Stimulated activated CD4-positive, alpha-beta T cell treated with anti-CD3 and anti-CD28 coated beads, Interleukin-15, amount 100 ng/mL, for 1 hour (primary cell): ENCODE measurements at regions not wholly inside any gene's neighbourhood (a gene's known extent, or its start where the extent isn't known, plus 50 kb on each side); places are given as distances from the start of the nearest gene placed in this dataset.
"Not testable (repeated sequence)": the region's sequence is repeated elsewhere in the genome, so short reads cannot be mapped to it uniquely, and the experiment has no call there.

Experiments
- DNase-seq, 2 donors: peaks; one replicate each; pipeline ENCODE4 v3.0.0-alpha.2; 2020; ENCODE audit warnings: low read depth in 1 of 2, low spot score in 1 of 2

DNA sequence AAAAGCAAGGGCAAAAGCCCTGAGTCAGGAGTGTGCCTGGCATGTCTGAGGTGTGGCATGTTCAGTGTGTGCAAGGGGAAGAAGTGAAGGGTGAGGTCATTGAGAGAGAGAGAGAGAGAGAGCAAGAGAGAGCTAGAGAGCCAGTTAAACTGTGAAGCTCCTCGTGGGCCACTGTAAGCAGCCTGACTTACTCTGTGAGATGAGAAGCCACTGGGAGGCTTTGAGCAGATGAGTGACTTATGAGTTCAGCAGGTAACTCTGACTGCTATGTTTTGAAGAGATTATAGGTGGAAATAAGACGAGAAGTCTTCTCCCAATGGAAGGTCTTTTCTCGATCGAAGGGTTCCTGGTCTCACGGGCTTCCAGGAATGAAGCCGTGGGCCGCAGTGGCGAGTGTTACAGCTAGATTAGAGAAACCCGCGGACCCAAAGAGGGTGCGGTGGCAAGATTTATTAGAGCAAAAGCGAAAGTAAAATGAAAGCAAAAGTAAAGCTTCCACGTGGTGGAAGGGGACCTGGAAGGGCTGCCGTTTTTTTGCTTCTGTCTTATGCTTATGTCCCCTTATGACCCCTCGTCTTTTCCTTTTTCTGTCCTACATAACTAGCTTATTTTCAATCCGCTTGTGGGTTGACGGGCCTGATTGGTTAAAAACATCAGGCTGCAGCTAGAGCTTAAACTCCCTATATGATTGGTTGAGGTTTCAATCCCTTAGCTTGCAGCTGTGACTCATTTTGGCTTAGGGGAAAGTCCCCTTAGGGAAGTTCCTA lies 323.1 kb upstream of the FAM78B start:
- DNase-seq, result peak; percentile 6 to 10

DNA sequence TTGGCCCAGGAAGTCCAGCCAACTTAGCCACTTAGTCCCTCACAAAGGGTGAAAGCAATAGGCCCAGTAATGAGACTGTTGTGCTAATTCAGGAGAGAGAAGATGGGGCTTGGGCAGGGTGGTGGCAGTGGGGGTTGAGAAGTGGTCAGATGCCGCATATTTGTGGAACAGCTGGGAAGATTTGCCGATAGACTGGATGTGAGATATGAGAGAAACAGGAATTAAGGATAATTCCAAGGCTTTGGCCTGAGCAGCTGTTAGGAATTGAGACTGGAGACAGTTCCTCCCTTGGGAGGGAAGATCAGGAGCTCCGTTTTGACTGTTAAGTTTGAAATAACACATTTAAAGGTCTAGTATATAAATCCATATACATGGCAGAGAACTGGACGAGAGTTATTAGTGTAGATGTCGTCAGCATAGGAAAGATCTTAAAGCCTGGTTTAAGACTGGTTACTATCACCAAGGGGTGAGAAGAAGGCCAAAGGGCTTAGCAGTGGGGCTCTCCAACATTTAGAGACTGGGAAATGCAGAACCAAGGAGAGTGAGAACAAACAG lies 323.7 kb upstream of the FAM78B start:
- no peak for DNase-seq

DNA sequence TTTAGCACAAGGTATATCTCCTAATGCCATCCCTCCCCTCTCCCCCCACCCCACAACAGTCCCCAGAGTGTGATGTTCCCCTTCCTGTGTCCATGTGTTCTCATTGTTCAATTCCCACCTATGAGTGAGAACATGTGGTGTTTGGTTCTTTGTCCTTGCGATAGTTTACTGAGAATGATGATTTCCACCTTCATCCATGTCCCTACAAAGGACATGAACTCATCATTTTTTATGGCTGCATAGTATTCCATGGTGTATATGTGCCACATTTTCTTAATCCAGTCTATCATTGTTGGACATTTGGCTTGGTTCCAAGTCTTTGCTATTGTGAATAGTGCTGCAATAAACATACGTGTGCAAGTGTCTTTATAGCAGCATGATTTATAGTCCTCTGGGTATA lies 327.0 kb upstream of the FAM78B start:
- DNase-seq, result not testable (repeated sequence)

DNA sequence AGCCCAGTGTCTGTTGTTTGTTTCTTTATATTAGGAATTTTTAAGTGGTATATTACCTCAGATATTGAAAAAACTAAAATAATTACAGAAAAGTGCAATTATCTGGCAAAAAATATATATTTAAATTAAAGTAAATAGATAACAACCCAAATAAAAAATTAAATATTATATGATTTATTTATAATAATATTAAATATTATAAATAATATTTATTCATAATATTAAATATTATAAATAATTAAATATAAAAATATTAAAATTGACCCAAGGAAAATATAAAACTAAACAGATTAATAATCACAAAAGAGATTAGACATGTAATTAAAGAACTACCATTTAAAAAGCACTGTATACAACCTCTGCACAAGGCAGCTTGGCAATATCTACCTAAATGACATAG lies 331.9 kb upstream of the POGK start:
- DNase-seq, result no peak

DNA sequence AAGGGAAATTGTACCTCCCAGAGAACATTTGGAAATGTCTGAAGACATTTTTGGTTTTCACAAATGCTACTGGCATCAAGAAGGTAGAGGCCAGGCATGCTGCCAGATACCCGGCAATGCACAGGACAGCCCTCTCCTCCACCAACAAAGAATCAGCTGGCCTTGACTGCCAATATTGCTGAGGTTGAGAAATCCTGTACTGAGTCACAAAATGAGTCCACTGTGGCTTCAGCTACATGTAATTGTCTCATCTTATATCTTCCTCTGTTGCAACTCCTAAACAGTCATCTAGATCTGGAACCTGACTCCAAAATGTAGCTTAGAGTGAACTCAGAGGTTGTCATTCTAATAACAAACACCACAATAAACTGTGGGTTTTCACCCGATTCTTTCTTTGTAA lies 327.5 kb upstream of the POGK start:
- DNase-seq, result no peak

DNA sequence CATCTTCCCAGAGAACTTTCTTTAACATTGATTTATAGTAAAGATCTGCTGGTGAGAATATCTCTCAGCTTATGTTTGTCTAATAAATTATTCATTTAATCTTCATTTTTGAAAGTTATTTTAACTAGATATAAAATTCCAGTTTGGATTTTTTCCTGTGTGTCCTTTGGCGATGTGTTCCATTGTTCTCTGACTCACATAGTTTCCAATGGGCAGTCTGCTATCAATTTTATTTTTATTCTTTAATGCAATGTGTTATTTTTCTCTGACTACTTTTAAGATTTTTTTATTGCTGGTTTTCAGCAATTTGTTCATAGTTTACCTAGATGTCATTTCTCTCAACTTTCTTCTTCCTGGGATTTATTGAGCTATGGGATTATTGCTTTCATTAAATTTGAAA lies 325.2 kb upstream of the POGK start:
- DNase-seq, result no peak

DNA sequence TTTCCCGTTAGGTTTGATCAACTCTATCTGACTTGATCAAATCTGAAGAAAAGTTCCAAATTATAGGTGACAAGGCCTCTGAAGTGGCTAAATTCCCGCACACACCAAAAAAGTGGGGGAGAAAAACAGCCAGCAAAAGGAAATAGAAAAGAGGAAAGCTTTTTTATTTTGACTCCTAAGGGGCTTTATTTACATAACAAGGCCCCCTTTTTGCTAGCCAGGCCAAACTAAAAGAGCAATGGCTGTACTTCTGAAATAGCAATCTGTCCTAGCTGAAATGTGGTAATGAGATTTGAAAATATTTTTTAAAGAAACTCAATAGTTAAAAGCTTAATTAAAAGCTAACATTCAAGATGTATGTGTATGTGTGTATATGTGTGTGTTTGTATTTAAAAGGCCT lies 311.5 kb upstream of the POGK start:
- no peak for DNase-seq

DNA sequence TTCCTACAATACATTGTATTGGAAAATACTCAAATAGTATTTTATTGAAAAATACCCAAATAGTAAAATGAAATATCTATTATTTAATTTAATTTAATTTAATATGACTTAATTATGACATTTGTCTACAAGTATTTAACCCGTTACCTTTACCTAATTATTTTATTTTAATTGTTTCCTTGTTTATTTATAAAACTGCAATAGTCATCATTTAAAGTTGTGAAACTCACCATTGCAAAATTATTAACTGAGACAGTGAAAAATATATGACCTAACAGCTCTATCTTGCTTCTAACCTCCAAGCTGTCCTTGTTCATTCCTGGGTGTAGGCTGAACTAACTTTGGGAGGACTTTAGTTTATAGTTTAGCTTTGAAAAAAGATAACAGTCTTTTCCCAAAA lies 300.6 kb upstream of the POGK start:
- DNase-seq, result no peak

DNA sequence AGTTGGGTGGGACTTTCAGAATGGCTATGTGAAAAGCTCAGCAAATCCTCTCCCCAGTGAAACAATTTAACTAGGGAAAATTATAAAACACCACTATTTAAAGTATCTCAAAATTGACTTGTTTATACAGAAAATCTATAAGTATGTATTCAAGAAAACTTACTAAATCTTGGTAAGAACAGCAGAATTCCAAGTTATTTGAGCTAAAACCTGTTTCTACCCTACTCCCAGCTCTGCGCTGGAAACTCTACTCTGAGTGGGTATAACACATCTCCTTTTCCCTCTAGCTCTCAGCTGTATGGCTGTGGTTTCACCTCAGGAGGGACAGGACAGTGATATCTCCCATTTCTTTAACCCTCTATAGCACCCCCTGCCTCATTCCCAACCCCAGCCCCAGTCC lies 295.2 kb upstream of the POGK start:
- DNase-seq, result no peak

DNA sequence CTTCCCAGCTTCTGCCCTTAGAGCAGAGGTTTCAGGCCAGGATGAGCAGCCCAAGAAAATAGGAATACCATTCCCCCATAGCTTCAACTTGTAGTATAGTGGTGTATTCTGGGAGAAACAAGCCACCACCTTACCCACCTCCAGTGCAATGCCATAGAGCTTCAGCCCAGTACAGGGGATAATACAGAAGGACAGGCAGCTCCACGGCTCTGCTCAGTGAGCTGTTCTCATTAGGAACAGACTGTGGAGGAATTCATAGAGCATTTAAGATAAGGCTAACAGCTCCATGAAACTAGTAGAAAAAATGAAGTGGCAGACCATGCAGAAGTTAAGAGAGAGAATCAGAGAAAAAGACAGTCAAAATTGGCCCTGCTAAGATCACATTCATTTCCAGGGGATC lies 294.7 kb upstream of the POGK start:
- DNase-seq, result no peak

DNA sequence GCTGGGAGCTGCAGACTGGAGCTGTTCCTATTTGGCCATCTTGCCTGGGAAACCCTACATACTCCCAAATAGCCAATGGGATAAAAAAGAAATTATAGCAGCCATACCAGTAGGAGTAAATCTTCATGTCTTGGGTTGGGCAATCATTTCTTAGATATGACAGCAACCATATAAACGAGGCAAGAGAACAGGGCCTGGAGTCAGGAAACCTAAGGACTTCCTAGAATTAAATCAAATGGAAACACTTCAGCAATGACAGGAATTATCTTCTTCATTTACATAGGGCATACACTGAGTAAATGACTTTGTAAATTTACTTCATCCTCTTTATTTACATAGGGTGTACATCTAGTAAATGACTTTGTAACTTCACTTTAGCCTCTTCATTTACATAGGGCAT lies 286.6 kb upstream of the POGK start:
- no peak for DNase-seq

DNA sequence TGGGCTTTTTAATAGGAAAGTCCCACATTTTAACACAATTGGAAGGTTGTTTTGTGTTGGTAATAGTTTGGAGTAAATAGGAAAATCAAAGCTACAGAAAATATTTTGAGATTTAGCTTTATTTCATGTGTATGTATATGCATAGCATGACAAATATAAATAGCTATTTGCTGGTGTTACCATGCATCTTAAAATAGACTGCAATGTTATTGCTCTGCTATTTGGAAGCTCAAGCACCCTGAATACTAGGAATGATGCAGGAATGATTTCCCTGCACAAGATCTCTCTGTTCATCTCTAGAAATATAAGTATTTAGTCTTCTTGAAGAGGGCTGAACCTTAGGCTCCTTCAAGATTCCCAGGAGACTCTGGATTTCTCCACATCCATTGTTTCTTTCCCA lies 268.3 kb upstream of the POGK start:
- no peak for DNase-seq

DNA sequence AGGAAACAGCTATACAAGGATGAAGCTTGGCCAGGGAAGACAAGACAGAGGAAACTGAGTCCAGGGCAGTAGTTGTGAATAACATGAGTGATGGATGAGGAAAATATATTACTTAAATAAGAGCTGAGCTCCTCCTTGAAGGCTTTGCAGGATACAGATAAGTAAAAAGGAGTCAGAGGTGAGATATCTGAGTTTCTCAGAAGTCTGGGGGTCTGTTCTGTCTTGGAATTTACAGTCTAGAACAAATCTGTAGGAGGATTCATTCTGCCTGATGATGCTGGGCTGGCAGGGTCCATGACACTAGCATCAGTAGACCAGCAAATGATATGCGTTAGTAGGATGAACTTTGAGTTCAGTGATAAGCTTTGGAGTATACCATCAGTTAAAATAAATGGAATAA lies 266.1 kb upstream of the POGK start:
- no peak for DNase-seq

DNA sequence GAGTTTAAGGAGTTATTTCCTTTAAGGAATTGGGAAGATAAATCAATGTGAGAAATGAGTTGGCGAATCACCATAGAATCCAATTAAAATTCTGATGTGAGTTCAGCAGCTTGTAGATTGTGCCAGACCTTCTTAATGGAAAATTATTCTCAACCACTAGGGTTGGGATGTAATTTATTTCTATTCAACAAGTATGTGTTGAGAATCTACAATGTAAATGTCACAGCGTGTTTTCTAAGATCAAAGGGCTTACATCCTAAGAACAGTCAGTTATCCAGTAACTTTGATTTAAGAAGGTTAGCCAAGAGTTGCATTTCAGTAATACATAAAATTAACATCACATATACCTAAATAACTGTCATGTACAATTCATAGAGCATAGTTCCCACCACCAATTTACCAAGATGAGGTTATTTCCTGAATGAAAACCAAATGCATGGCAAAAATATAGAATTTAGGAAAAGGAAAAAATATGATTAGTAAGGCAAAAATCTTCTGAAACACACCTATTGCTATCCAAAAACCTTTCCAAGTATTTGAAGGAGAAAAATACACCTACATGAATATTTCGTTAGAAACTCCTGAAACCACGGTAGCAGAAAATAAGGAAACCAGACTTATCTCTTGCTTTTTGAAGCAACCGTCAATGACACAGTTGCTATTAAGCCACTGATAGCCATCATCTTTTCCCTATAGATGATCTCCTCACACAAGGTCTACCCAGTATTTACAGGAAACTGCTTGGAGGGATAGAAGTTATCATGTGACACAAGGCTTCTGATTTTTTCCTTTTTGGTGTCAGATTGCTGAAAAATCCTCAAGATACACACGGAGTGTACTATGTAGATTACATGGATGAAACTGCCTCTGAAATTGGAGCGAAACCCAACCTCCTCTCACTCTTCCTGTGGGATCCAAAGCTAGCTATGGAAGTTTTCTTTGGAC lies 259.4 kb upstream of the POGK start:
- DNase-seq, result no peak

DNA sequence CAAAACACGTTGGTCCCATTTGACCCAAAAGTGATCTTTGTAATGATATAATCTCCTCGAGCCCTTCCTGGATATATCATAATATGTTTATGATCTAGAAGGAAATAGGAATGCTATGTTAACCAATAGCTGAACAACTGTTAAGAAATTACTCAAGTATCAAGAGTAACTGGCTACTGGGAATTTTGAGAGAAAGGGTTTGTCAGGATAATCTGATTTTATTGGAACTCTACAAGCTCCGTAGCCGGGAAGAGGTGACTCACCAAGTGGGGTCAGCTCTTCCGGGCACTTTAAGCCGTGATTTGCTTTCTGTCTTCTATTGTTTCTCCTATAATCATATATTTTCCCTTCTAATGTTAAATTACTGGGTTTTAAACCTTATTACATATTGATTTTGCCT lies 250.5 kb upstream of the POGK start:
- DNase-seq, result no peak

DNA sequence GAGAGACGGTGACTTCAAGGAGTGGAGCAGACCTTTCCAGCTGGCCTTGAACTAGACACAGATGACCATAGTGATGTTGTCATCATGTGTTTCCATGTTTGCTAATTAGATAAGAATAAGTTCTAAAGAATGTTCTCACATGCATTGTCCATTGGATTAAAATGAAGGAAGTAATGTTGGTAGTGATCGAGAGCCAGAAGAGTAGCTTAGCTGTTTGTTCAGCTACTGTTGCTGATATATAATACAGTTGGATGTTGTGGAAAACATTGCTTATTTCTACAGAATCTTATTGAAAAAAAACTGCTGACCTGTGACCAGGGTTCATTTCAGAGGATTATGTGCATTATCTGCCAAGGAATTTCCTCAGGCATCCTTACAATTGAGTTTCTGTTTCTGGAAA lies 249.1 kb upstream of the POGK start:
- DNase-seq, result no peak

DNA sequence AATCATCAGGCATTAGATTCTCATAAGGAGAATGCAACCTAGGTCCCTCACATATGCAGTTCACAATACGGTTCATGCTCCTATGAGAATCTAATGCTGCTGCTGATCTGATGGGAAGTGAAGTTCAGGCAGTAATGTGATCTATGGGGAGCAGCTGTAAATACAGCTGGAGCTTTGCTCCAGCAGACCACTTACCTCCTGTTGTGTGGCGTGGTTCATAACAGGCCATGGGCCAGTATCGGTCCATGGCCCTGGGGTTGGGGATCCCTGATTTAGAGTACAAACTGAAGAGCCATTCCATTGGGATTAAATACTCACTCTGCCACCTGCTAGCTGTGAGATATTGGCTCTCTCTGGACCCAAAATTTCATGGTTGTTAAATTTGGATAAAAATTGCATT lies 244.6 kb upstream of the POGK start:
- no peak for DNase-seq

DNA sequence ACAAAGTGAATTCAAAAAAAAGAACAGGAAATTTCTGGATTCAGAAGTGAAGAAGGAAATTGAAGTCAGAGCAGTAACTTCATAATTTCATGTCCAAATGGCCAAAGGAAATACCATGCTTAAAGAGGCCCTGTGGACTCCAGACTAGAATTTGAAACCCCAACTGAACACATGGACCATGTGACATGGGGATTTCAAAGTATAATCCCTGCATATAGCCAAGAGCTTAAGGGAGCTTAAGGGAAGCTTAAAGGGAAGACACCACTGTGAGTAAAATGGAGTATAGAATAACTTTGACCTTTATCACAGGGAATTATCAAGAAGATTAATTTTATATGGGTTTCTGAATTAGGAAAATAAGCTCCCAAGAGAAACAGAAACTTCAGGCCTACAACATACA lies 241.8 kb upstream of the POGK start:
- DNase-seq, result no peak

DNA sequence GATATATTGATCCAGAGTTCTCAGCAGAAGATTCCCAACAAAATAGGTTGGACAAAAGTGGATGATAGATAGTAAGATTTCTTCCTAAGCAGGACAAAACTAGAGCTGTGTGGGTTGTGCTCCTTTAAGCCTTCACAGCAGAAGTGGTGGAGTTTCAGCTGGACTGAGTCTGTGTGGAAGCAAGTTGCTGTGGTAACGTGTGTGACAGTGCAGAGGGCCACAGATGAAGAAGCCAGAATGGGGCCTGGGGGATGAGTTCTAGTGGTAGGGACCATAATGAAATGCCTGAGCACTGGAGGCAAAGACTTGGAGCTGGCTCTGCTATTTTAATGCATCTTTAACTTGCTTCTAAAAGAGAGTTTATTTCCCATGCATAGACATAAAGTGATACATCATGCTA lies 238.7 kb upstream of the POGK start:
- no peak for DNase-seq

DNA sequence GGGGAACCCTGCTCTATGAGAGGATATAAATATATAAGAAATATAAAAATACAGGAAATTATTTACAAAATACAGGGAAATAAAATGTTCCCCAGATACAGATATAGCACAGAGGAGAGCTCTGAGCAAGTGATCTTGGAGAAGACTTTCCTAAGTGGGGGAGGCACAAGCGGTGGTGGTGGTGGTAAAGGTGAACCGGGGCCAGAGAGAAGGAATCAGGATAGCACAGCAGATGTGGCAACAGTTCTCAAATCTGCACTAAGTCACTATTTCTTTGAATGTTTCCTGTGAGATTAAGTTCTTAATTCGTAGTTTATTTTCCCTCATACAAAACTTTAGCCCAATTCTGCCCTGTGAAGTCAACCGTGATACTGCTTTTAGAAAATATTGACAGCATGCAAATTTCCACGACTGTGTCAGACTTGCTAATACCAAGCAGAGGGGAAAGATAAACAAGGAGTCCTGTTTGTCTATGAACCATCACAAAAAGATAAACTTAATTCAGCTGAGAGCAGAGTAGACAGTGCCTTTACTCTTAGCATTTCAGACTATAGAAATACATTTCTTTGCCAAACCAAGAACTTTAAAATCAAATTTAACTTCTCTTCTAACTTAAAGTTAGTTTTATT lies 237.5 kb upstream of the POGK start:
- DNase-seq, result no peak

DNA sequence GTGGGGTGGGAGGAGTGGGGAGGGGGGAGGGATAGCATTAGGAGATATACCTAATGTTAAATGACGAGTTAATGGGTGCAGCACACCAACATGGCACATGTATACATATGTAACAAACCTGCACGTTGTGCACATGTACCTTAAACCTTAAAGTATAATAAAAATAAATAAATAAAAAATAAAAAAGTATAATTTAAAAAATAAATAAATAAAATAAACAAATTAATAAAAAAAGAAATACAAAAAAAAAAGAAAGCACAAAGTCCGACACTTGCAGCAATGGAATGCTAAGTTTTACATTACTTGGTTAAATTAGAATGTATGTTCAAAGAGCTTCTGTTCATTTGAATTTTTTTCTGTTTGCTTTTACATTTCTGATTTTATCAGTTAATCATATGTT lies 236.5 kb upstream of the POGK start:
- not testable (repeated sequence) for DNase-seq

DNA sequence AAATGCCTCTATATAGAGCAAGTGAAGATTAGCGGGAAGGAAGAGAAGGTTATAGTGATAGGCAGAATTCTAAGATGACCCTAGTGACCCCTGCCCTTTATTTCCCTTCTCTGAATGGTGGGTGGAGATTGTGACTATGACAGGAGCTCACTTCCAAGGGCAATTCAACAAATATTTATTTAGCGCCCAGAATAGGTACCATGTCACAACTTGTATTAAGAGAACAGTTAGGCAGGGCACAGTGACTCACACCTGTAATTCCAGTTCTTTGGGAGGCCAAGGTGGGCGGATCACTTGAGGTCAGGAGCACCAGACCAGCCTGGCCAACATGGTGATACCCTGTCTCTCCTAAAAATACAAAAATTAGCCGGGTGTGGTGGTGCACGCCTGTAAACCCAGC lies 236.0 kb upstream of the POGK start:
- no peak for DNase-seq
